ENCODE measurements at regions not wholly inside any gene's neighbourhood (a gene's known extent, or its start where the extent isn't known, plus 50 kb on each side); places are given as distances from the start of the nearest gene placed in this dataset.

DNA sequence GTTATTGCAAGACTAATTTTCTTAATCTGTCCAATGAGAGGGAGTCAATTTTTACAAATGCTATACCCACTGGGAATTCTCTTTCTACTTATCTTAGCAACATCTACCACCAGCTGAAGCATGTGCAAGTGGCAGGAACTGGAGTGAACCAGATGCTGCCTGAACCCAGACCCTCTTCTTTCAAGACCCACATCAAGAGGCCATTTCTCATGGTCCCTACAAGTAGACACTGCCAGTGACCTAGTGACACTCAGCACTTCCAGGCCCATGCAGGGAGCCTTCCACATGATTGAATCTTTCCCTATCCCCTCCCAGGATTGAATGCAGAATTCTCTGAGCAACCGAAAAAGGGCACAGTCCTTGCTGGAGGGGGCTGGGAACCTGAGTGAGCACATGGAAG, 148.2 kb upstream of the ADAMTS16 start:
- H3K4me3 ChIP-seq (ENCODE audit: low read depth, low read length) = no peak overlapping the region
- no peak for DNase-seq (ENCODE audit: low read depth, low spot score)
- TF ChIP-seq, protein P1, sequence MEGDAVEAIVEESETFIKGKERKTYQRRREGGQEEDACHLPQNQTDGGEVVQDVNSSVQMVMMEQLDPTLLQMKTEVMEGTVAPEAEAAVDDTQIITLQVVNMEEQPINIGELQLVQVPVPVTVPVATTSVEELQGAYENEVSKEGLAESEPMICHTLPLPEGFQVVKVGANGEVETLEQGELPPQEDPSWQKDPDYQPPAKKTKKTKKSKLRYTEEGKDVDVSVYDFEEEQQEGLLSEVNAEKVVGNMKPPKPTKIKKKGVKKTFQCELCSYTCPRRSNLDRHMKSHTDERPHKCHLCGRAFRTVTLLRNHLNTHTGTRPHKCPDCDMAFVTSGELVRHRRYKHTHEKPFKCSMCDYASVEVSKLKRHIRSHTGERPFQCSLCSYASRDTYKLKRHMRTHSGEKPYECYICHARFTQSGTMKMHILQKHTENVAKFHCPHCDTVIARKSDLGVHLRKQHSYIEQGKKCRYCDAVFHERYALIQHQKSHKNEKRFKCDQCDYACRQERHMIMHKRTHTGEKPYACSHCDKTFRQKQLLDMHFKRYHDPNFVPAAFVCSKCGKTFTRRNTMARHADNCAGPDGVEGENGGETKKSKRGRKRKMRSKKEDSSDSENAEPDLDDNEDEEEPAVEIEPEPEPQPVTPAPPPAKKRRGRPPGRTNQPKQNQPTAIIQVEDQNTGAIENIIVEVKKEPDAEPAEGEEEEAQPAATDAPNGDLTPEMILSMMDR (IDR thresholded peaks at IDR 0.05; ENCODE audit: low read depth, low read length) = no peak
- in situ Hi-C loops (cut with HindIII; ENCODE audit: low sequenced_read_pairs) = no loop called here

DNA sequence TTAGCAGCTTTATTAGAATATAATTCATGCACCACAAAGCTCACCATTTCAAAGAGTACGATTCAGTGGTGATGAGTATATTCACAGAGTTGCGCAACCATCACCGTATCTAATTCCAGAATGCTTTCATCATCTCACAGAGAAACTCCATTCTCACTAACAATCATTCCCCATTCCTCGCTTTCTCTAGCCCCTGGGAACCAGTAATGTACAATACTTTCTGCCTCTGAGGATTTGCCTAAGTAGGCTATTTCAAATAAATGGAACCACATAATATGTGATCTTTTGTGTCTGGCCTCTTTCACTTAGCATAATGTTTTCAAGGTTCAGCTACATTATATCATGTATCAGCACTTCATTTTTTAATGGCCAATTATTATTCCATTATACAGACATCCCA, 145.1 kb upstream of the ADAMTS16 start:
- TF ChIP-seq, protein P1 (IDR thresholded peaks at IDR 0.05; ENCODE audit: low read depth, low read length) = no peak
- in situ Hi-C loops (cut with HindIII; ENCODE audit: low sequenced_read_pairs) = no loop called here
- no peak overlapping the region for H3K4me3 ChIP-seq (ENCODE audit: low read depth, low read length)
- DNase-seq (ENCODE audit: low read depth, low spot score) = peak; percentile 83

DNA sequence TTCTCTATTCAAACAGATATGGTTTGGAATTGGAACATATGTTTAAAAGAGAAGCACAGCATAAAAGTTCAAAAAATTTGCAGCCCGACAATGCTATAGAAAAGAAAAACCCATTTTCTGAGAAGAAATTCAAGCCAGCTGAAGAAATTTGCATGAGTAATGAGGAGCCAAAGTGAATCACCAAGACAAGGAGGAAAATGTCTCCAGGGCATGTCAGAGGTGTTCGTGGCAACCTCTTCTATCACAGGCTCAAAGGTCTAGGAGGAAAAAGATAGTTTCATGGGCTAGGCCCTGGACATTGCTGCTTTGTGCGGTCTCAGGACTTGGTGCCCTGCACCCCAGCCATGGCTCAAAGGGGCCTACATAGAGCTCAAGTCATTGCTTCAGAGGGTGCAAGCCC, 134.8 kb upstream of the ADAMTS16 start:
- in situ Hi-C loops (cut with HindIII; ENCODE audit: low sequenced_read_pairs) = no loop called here
- H3K4me3 ChIP-seq (ENCODE audit: low read depth, low read length) = no peak overlapping the region
- TF ChIP-seq, protein P1 (IDR thresholded peaks at IDR 0.05; ENCODE audit: low read depth, low read length) = no peak
- no peak for DNase-seq (ENCODE audit: low read depth, low spot score)

DNA sequence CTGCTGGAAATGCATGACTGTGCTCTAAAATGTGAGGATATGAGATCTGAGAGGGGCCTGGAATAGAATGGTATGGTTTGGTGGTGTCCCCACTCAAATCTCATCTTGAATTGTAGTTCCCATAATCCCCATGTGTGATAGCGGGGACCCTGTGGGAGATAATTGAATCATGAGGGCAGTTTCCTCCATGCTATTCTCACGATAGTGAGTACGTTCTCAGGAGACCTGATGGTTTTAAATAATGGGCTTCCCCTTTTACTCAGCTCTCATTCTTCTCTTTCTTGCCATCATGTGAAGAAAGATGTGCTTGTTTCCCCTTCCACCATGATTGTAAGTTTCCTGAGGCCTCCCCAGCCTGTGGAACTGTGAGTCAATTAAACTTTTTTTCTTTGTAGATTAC, 133.6 kb upstream of the ADAMTS16 start:
- no peak for DNase-seq (ENCODE audit: low read depth, low spot score)
- TF ChIP-seq, protein P1 (IDR thresholded peaks at IDR 0.05; ENCODE audit: low read depth, low read length) = no peak
- no peak overlapping the region for H3K4me3 ChIP-seq (ENCODE audit: low read depth, low read length)
- in situ Hi-C loops (cut with HindIII; ENCODE audit: low sequenced_read_pairs) = no loop called here

DNA sequence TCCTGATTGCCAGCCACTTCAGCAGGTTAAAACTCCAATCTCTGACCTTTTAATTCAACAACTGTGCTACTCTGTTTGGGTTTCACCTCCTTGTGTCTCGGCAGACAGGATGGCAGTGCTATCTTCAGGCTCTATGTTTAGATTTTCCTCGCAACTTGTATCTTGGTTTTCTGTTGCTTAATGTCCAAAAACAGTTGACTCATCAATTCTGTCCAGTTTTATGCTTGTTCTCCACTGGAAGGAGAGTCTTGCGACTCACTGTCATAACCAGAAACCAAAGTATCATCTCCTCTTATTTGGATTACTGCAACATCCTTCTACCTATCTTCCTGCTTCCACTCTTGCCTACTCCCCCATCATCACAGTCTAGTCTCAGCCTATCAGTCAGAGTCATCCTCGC, 130.9 kb upstream of the ADAMTS16 start:
- TF ChIP-seq, protein P1 (IDR thresholded peaks at IDR 0.05; ENCODE audit: low read depth, low read length) = no peak
- no peak overlapping the region for H3K4me3 ChIP-seq (ENCODE audit: low read depth, low read length)
- DNase-seq (ENCODE audit: low read depth, low spot score) = no peak
- in situ Hi-C loops (cut with HindIII; ENCODE audit: low sequenced_read_pairs) = no loop called here

DNA sequence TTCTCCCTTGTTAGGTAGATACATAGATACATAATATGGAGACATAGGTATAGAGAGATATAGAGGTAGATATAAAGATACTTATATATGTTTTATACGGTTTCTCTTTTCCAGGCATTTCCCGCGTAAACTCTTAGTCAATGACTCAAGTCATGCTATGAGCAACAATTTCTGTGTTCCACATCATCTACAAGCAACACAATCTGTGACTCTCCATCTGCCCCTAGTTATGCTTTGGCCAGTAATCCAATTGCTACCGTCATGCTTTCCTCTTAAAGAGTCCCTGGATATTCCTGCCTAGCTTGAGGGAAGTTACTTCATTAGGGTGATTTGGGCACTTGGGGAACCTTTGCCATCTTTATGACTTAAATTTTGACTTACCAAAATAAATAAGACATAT, 129.0 kb upstream of the ADAMTS16 start:
- in situ Hi-C loops (cut with HindIII; ENCODE audit: low sequenced_read_pairs) = no loop called here

More for the DNA sequence above, 129.0 kb upstream of the ADAMTS16 start:
- TF ChIP-seq, protein P1 (IDR thresholded peaks at IDR 0.05; ENCODE audit: low read depth, low read length) = no peak
- no peak overlapping the region for H3K4me3 ChIP-seq (ENCODE audit: low read depth, low read length)
- DNase-seq (ENCODE audit: low read depth, low spot score) = no peak

Data from astrocyte of the spinal cord (primary cell).